IMR-90 (cell line): ENCODE measurements at regions not wholly inside any gene's neighbourhood (a gene's known extent, or its start where the extent isn't known, plus 50 kb on each side); places are given as distances from the start of the nearest gene placed in this dataset.

Experiments
- CTCF ChIP-seq: conservative IDR thresholded peaks from 2 replicates; pipeline ENCODE4 v1.5.1; 2012; ENCODE audit warnings: mild to moderate bottlenecking, low read depth, low read length, improper control_type of control experiment
- SMC3 ChIP-seq: fragments of 150-350 bp; IDR thresholded peaks from 2 replicates; pipeline ENCODE4 v1.6.1; 2016; ENCODE audit warnings: low read depth, mild to moderate bottlenecking, antibody characterized with exemption, low read length, moderate library complexity

- no peak for TF ChIP-seq CTCF
- no peak for TF ChIP-seq SMC3
Measured at GRCh38 chr2:226355600-226355999, 444.0 kb downstream of the IRS1 start.
